ENCODE measurements at regions not wholly inside any gene's neighbourhood (a gene's known extent, or its start where the extent isn't known, plus 50 kb on each side); places are given as distances from the start of the nearest gene placed in this dataset.

GRCh38 chr2:193506035-193506434 lies 1311.3 kb upstream of the TMEFF2 start:
- H3K79me2 ChIP-seq (ENCODE audit: control insufficient read depth, insufficient read depth, low read length): no peaks in the 10 kb centered on the region
- FAIRE-seq (no peak), DNase-seq (ENCODE audit: low read depth, low spot score) (no peak)
- H3K4me1 ChIP-seq (ENCODE audit: control insufficient read depth, extremely low read depth, insufficient read depth, low read length): no peaks in the 10 kb centered on the region
- no peak overlapping the region for H2AFZ ChIP-seq (ENCODE audit: low read depth, low read length)
- BruUV-seq (replicated peaks): no TSS peak
- TF ChIP-seq CTCF (IDR thresholded peaks at IDR 0.05; ENCODE audit: extremely low read depth in 1 of 2, insufficient read depth in 1 of 2, low read depth in 1 of 2, low read length in 2 of 2): no peak
- TF ChIP-seq MYC (IDR thresholded peaks at IDR 0.05; ENCODE audit: low read depth, low read length): no peak
- TF ChIP-seq POLR2A (IDR thresholded peaks at IDR 0.05; ENCODE audit: low read depth, low read length): no peak
- no peak for TF ChIP-seq GATA2 (IDR thresholded peaks at IDR 0.05; ENCODE audit: insufficient read depth, insufficient read length, low read depth, low read length)
- no peak for TF ChIP-seq FOS (IDR thresholded peaks at IDR 0.05; ENCODE audit: borderline replicate concordance, insufficient read depth, low read length)
- TF ChIP-seq EZH2 (IDR thresholded peaks at IDR 0.05; ENCODE audit: borderline replicate concordance, low read depth, low read length, severe bottlenecking): no peak
- TF ChIP-seq MAX (IDR thresholded peaks at IDR 0.05; ENCODE audit: insufficient read depth, insufficient read length): no peak
- no peak for TF ChIP-seq JUN (IDR thresholded peaks at IDR 0.05; ENCODE audit: borderline replicate concordance, insufficient read depth, insufficient read length, low read depth)
- no peak for TF ChIP-seq POLR2AphosphoS5 (IDR thresholded peaks at IDR 0.05; ENCODE audit: insufficient read depth, low read depth, low read length)
- H3K4me3 ChIP-seq (replicated peaks in 1 of 3; ENCODE audit: insufficient read depth in 1 of 3, low read depth in 1 of 3, low read length in 3 of 3): no peak overlapping the region
- no peaks in the 10 kb centered on the region for H3K9me3 ChIP-seq (replicated peaks; ENCODE audit: control insufficient read depth, insufficient read depth, low read length)
- intact Hi-C loops (cut with micrococcal nuclease) (no loop called here), dilution Hi-C loops (cut with MboI; ENCODE audit: extremely low pct_ligation_motif_present, low sequenced_read_pairs) (no loop called here)
- ChIA-PET CTCF (no interaction called here), POLR2A (no interaction called here)
- H4K20me1 ChIP-seq (replicated peaks; ENCODE audit: control insufficient read depth, extremely low read depth, insufficient read depth, low read length): no peaks in the 10 kb centered on the region
- H3K27me3 ChIP-seq (ENCODE audit: control insufficient read depth in 2 of 2, insufficient read depth in 2 of 2, low read length in 2 of 2): no peaks in the 10 kb centered on the region
- no peaks in the 10 kb centered on the region for H3K36me3 ChIP-seq (ENCODE audit: control insufficient read depth in 2 of 2, extremely low read depth in 1 of 2, insufficient read depth in 2 of 2, low read length in 2 of 2)
- H3K4me2 ChIP-seq (ENCODE audit: insufficient read depth, low read length): no peak overlapping the region
- H3K9me1 ChIP-seq (replicated peaks; ENCODE audit: control insufficient read depth, extremely low read depth, insufficient read depth, low read length): no peaks in the 10 kb centered on the region
- H3K9ac ChIP-seq (replicated peaks; ENCODE audit: extremely low read depth, insufficient read depth, low read length): no peak overlapping the region
- H3K27ac ChIP-seq (ENCODE audit: insufficient read depth, low read depth, low read length): no peak overlapping the region

Data from endothelial cell of umbilical vein (primary cell).